BLaER1 treated with 17β-estradiol and CSF1 and Interleukin-3, amounts not matched to agents 10 nM and 100 nM (cell line): ENCODE measurements at regions not wholly inside any gene's neighbourhood (a gene's known extent, or its start where the extent isn't known, plus 50 kb on each side); places are given as distances from the start of the nearest gene placed in this dataset.
"Not testable (repeated sequence)": the region's sequence is repeated elsewhere in the genome, so short reads cannot be mapped to it uniquely, and the experiment has no call there.

Source experiments
- H3K27ac ChIP-seq, 11 experiments: shearing (Covaris generic); formaldehyde crosslinking; 2 replicates each; pipeline ENCODE4 v1.8.1; 2022
- H3K27me3 ChIP-seq, 11 experiments: shearing (Covaris generic); formaldehyde crosslinking; 2 replicates each; pipeline ENCODE4 v1.8.1; 2022
- H3K36me3 ChIP-seq, 11 experiments: shearing (Covaris generic); formaldehyde crosslinking; 2 replicates each; pipeline ENCODE4 v1.8.1; 2022
- H3K4me1 ChIP-seq, 10 experiments: shearing (Covaris generic); formaldehyde crosslinking; 2 replicates each; pipeline ENCODE4 v1.8.1; 2022
- H3K4me2 ChIP-seq, 11 experiments: shearing (Covaris generic); formaldehyde crosslinking; 2 replicates each; pipeline ENCODE4 v1.8.1; 2022
- H3K4me3 ChIP-seq, 10 experiments: shearing (Covaris generic); formaldehyde crosslinking; 2 replicates each; pipeline ENCODE4 v1.8.1; 2022
- H3K9ac ChIP-seq, 11 experiments: shearing (Covaris generic); formaldehyde crosslinking; 2 replicates each; pipeline ENCODE4 v1.8.1; 2022
- H3K9me3 ChIP-seq, 11 experiments: shearing (Covaris generic); formaldehyde crosslinking; replicated peaks in 1 of 11; 2 replicates each; pipeline ENCODE4 v1.8.1; 2022
- H4K20me1 ChIP-seq, 11 experiments: shearing (Covaris generic); formaldehyde crosslinking; 2 replicates each; pipeline ENCODE4 v1.8.1; 2022
- Cebpa-rat ChIP-seq, 11 experiments: shearing (Covaris generic); IDR thresholded peaks; 2 replicates each; pipeline ENCODE4 v1.8.1; 2022

DNA sequence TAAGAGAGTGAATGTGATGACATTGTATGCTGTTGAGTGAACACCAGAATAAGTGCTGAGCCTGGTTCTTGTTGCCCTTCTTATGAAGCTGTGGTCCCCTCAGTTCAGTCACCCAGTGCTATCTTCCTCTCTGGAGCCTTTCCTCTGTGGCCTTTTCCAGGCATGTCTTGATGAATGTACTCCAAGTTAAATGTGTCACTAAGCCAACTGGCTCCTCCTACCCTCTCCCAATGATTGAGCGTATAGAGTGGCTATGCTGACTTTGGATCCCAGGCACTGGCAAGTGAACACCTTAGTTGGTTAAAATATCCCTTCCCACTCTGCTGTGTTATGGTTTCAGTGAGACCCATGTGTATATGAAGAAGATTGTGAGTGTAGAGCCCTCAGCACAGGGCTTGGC, 134.1 kb upstream of the MAMLD1 start:
- no peak overlapping the region for H3K27ac ChIP-seq
- peak overlapping the region in 7 of 11 experiments; percentile 11 to 86 (median 75); a peak in 9 of 22 replicates for H3K4me2 ChIP-seq
- no peak overlapping the region for H3K9ac ChIP-seq
- no peaks in the 10 kb centered on the region for H3K36me3 ChIP-seq
- no peaks in the 10 kb centered on the region for H4K20me1 ChIP-seq
- H3K27me3 ChIP-seq = no peaks in the 10 kb centered on the region
- H3K4me1 ChIP-seq = peaks cover 9 to 58% (median 45%) of the 10 kb centered on the region in 10 experiments; a peak in 19 of 20 replicates
- H3K9me3 ChIP-seq = peaks cover 0 to 6% (median 0%) of the 10 kb centered on the region in 11 experiments; a peak in 1 of 22 replicates
- TF ChIP-seq Cebpa-rat (IDR thresholded peaks at IDR 0.05) = no peak
- no peak overlapping the region for H3K4me3 ChIP-seq

- Histone ChIP-seq H3K9me3 (peaks cover 0 to 6% (median 0%) of the 10 kb centered on the region in 11 experiments; a peak in 2 of 22 replicates), H3K9ac (no peak overlapping the region), H3K4me2 (peak overlapping the region in 5 of 11 experiments; percentile 11 to 86 (median 75); a peak in 8 of 22 replicates), H3K4me3 (no peak overlapping the region), H3K27me3 (no peaks in the 10 kb centered on the region), H3K4me1 (peaks cover 9 to 54% (median 45%) of the 10 kb centered on the region in 10 experiments; a peak in 19 of 20 replicates), H3K27ac (no peak overlapping the region), H3K36me3 (no peaks in the 10 kb centered on the region), H4K20me1 (no peaks in the 10 kb centered on the region)
- no peak for TF ChIP-seq Cebpa-rat (IDR thresholded peaks at IDR 0.05)
These were observed 133.6 kb upstream of the MAMLD1 start for GRCh38 chrX:150229481-150229880.

GRCh38 chrX:150230952-150231351, 132.2 kb upstream of the MAMLD1 start:
- not testable (repeated sequence) for H3K4me2 ChIP-seq, H3K9ac ChIP-seq, H3K4me3 ChIP-seq, H3K27ac ChIP-seq, H3K27me3 ChIP-seq, H3K9me3 ChIP-seq, H3K36me3 ChIP-seq, H4K20me1 ChIP-seq
- peaks cover 9 to 39% (median 30%) of the 10 kb centered on the region in 10 experiments; a peak in 19 of 20 replicates for H3K4me1 ChIP-seq

DNA sequence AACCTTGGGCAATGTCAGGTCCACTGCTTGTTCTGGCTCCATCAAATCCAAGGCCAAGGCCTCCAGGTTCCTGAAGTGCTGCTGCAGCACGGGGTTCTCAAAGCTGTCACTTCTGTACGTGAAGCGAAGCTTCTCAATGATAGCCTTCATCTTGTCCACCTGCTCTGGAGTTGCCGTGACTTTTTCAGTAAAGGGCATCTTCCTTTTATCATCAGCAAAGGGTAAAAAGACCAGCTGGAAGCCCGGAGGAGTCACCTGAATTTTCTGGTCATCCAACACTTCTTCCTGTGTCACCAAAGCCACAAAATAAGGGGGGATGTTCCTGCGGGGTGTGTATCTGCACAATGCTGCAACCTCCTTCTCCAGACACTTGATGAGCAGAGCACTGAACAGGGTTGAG, 131.7 kb upstream of the MAMLD1 start:
- not testable (repeated sequence) for H3K36me3 ChIP-seq, H3K27me3 ChIP-seq, H3K4me2 ChIP-seq, H3K27ac ChIP-seq, H3K9ac ChIP-seq, H3K9me3 ChIP-seq, H4K20me1 ChIP-seq, H3K4me3 ChIP-seq
- peaks cover 9 to 35% (median 26%) of the 10 kb centered on the region in 10 experiments; a peak in 19 of 20 replicates for H3K4me1 ChIP-seq

DNA sequence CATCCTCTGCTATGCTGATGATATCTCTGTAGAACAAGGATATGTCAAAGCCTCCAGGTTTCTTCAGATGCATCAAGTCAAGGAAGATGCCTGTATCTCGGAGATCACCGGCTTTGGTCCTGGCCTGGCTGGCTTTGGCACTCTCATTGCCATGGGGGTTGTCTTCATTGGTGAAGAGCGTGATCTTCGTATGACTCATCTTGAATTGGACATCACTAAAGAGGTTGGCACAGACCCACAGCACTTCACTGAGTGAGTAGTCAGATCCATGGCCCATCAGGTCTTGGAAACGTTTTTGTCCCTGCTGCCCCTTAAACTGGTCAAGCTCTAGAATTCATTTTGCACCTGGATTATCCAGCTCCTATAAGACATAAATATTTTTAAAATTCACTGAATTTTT, 130.9 kb upstream of the MAMLD1 start:
- H3K4me1 ChIP-seq = peaks cover 7 to 26% (median 17%) of the 10 kb centered on the region in 10 experiments; a peak in 19 of 20 replicates
- H4K20me1 ChIP-seq, H3K4me3 ChIP-seq, H3K36me3 ChIP-seq, H3K27ac ChIP-seq, H3K9ac ChIP-seq, H3K9me3 ChIP-seq, H3K27me3 ChIP-seq, H3K4me2 ChIP-seq: not testable (repeated sequence)

- no peak for TF ChIP-seq Cebpa-rat (IDR thresholded peaks at IDR 0.05)
- peaks cover 0 to 6% (median 0%) of the 10 kb centered on the region in 11 experiments; a peak in 2 of 22 replicates for H3K9me3 ChIP-seq
These were observed 129.0 kb upstream of the MAMLD1 start for GRCh38 chrX:150234126-150234525.

DNA sequence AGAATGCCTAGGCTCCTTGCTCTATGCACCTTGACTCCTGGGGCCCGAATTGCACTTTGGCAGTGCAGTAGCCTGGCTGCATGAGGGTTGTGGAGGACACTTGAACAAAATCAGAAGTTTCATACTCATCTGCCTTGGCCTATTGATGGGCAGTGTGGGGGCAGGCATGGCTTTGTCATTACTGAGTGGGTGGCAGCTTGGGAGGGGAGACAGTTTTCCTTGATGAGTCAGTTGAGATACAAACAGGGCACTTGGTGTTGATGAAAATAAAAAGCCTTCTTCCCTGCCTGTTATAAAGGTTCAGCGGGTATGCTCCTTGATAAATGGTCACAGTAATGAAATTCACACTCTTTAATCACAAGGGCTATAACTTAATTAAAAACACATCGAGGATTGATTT, 126.8 kb upstream of the MAMLD1 start:
- Histone ChIP-seq H3K27me3 (no peaks in the 10 kb centered on the region), H3K9ac (no peak overlapping the region), H3K36me3 (no peaks in the 10 kb centered on the region), H3K27ac (no peak overlapping the region), H3K4me2 (peak overlapping the region in 1 of 11 experiments; percentile 11; a peak in 1 of 22 replicates), H3K4me1 (peaks cover 0 to 3% (median 0%) of the 10 kb centered on the region in 10 experiments; a peak in 1 of 20 replicates), H3K9me3 (peaks cover 0 to 3% (median 0%) of the 10 kb centered on the region in 11 experiments; a peak in 1 of 22 replicates), H4K20me1 (no peaks in the 10 kb centered on the region), H3K4me3 (no peak overlapping the region)
- TF ChIP-seq Cebpa-rat (IDR thresholded peaks at IDR 0.05) = no peak

More at GRCh38 chrX:150234126-150234525, 129.0 kb upstream of the MAMLD1 start:
- H4K20me1 ChIP-seq = no peaks in the 10 kb centered on the region
- no peak overlapping the region for H3K9ac ChIP-seq
- no peaks in the 10 kb centered on the region for H3K27me3 ChIP-seq
- no peak overlapping the region for H3K4me2 ChIP-seq
- H3K36me3 ChIP-seq = no peaks in the 10 kb centered on the region
- no peak overlapping the region for H3K4me3 ChIP-seq
- H3K4me1 ChIP-seq = peaks cover 0 to 7% (median 2%) of the 10 kb centered on the region in 10 experiments; a peak in 7 of 20 replicates
- no peak overlapping the region for H3K27ac ChIP-seq

DNA sequence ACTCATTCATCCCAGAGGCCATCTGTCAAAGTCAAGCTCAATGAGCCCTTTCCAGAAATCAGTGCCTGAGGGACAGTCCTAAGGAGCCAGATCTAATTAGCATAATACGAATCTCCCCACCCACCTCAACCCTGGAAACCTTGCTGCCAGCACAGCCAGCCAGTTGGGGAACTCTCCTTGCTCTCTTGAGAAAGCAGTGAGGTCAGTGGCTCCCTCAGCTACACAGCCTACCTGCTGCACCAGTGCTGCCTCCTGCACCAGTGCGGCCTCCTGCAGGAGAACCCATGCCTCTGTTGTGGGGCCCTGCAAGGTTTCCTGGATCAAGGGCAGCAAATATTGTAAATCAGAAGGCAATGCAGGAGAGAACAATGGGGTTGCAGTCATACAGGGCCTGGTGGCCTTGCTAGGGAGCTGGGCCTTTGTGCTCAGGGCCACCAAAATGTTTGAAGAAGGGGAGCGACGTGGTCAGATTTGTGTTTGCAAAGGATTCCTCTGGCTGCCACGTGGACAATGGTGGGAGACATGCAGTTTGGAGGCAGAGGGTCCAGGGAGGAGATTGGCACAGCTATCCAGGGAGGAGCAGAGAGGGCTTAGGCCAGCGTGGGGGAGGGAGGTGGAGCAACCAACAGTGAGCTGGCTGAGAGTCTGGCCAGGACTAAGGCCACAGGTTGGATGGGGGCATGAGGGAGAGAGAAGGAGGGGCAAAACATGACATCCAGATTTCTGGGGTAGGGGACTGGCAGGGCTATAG, 124.3 kb upstream of the MAMLD1 start:
- H3K36me3 ChIP-seq = no peaks in the 10 kb centered on the region
- H4K20me1 ChIP-seq = no peaks in the 10 kb centered on the region; a peak in 1 of 22 replicates
- H3K9ac ChIP-seq = no peak overlapping the region
- peaks cover 0 to 3% (median 0%) of the 10 kb centered on the region in 11 experiments; a peak in 1 of 22 replicates for H3K9me3 ChIP-seq
- H3K27me3 ChIP-seq = no peaks in the 10 kb centered on the region
- H3K4me1 ChIP-seq = peaks cover 0 to 3% (median 0%) of the 10 kb centered on the region in 10 experiments; a peak in 1 of 20 replicates
- no peak for TF ChIP-seq Cebpa-rat (IDR thresholded peaks at IDR 0.05)
- no peak overlapping the region for H3K27ac ChIP-seq
- H3K4me2 ChIP-seq = no peak overlapping the region
- H3K4me3 ChIP-seq = no peak overlapping the region

DNA sequence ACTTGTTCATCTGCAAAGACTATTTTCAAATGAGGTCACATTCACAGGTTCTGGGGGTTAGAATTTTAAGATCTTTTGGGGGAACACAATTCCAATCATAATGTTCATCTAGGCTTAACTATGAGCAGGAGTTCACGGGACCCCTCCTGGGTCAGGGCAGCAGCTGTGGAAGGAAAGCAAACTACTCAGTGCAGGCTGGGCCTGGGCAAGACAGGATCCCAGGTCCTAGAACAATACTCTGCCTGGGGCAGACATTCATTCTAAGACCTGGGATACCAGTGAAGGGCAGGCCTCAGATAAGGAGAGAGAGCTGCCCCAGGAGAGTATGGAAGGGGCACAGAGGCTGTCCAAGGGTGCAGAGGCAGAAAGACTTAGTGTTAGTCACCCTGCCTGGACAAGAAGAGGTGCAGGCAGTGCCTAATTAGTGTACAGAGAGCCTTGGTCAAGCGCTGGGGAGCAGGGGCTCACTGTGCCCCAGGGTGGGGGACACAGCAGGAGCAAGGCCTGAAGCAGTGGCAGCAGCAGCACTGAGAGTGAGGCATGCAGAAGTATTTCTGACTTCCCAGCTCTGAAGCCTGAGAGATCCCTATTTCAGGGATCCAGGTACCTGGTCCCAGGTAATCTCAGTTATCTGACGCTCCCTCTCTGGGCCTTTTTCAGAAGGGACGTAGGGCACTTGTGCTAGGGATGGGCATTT, 123.0 kb upstream of the MAMLD1 start:
- TF ChIP-seq Cebpa-rat (IDR thresholded peaks at IDR 0.05) = no peak
- no peaks in the 10 kb centered on the region for H3K27me3 ChIP-seq
- H3K9me3 ChIP-seq = no peaks in the 10 kb centered on the region; a peak in 2 of 22 replicates
- peaks cover 0 to 3% (median 0%) of the 10 kb centered on the region in 10 experiments; a peak in 1 of 20 replicates for H3K4me1 ChIP-seq
- H3K36me3 ChIP-seq = no peaks in the 10 kb centered on the region
- no peak overlapping the region for H3K9ac ChIP-seq
- no peaks in the 10 kb centered on the region; a peak in 1 of 22 replicates for H4K20me1 ChIP-seq
- H3K4me3 ChIP-seq = no peak overlapping the region
- H3K4me2 ChIP-seq = no peak overlapping the region
- H3K27ac ChIP-seq = no peak overlapping the region
